ENCODE measurements at regions not wholly inside any gene's neighbourhood (a gene's known extent, or its start where the extent isn't known, plus 50 kb on each side); places are given as distances from the start of the nearest gene placed in this dataset.
A peak's percentile ranks its signal among the peaks of the same experiment; 100 is the strongest.

DNA sequence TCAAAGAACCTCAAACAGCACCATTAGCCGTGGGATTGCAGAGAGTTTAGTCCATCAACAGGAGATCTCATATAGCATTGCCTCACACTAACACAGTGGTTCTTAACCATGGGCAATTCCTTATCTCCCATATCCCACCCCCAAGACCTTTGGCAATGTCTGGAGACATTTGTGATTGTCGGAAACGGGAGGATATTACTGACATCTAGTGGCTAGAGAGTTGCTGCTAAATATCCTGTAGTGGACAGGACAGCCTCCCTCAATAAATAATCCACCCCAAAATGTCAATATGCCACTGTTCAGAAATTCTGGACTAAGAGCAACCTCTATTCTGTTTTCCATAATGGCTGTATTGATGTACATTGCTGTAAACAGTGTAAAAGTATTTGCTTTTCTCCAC, 210.1 kb upstream of the CCN2 start:
- H3K4me3 ChIP-seq, result no peak overlapping the region
- H3K4me1 ChIP-seq, result no peaks in the 10 kb centered on the region
- no peaks in the 10 kb centered on the region for H3K9me3 ChIP-seq
- H3K27ac ChIP-seq, result no peak overlapping the region
- intact Hi-C loops (cut with DNase I), result no loop called here
- no peak for TF ChIP-seq POLR2AphosphoS5 (IDR thresholded peaks at IDR 0.05; ENCODE audit: insufficient read depth in 1 of 2, low read depth in 1 of 2)
- TF ChIP-seq, protein P1, sequence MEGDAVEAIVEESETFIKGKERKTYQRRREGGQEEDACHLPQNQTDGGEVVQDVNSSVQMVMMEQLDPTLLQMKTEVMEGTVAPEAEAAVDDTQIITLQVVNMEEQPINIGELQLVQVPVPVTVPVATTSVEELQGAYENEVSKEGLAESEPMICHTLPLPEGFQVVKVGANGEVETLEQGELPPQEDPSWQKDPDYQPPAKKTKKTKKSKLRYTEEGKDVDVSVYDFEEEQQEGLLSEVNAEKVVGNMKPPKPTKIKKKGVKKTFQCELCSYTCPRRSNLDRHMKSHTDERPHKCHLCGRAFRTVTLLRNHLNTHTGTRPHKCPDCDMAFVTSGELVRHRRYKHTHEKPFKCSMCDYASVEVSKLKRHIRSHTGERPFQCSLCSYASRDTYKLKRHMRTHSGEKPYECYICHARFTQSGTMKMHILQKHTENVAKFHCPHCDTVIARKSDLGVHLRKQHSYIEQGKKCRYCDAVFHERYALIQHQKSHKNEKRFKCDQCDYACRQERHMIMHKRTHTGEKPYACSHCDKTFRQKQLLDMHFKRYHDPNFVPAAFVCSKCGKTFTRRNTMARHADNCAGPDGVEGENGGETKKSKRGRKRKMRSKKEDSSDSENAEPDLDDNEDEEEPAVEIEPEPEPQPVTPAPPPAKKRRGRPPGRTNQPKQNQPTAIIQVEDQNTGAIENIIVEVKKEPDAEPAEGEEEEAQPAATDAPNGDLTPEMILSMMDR (IDR thresholded peaks at IDR 0.05), result peak in 2 of 3 experiments; percentile 10 to 33
- no peak for DNase-seq (ENCODE audit: extremely low spot score in 2 of 2)
- H3K27me3 ChIP-seq, result no peaks in the 10 kb centered on the region
- no peaks in the 10 kb centered on the region for H3K36me3 ChIP-seq

DNA sequence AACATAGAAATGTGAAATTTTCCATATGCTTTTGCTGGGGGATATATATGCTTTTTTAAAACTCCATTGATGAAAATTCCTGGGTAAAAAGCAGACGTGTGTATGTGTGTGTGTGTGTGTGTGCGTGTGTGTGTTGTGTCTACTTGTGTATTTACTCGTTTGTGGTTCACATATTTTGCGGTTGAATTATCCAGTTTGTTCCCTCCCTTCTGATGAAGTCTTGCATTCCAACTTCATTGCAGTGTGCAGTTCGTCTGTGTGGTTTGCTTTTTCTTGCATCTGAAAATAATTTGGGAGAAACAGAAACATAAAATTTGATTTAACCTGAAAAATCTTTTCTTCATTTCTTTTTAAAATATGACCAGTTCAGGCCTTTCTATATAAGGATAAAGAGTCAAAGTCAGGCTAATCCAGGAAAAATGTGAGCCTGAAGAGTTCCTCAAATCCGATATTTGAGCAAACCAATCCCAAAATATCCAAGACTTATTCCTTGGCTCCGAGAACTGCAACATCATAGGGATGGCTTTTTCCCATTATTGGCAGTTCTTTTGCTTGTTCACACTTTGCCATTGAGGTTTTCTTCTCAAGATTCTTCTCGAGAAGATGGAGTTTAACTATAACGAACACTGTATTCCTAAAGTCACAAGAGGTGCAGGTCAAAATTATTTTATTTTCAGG, 202.2 kb upstream of the CCN2 start:
- no peak for DNase-seq (ENCODE audit: extremely low spot score in 2 of 2)
- no peak overlapping the region for H3K4me3 ChIP-seq
- no peaks in the 10 kb centered on the region for H3K27me3 ChIP-seq
- H3K9me3 ChIP-seq, result no peaks in the 10 kb centered on the region
- no peak for TF ChIP-seq POLR2A (IDR thresholded peaks at IDR 0.05)
- TF ChIP-seq, protein P1 (IDR thresholded peaks at IDR 0.05), result no peak
- no peak for TF ChIP-seq POLR2AphosphoS5 (IDR thresholded peaks at IDR 0.05; ENCODE audit: insufficient read depth in 1 of 2, low read depth in 1 of 2)
- no peaks in the 10 kb centered on the region for H3K4me1 ChIP-seq
- H3K36me3 ChIP-seq, result no peaks in the 10 kb centered on the region
- intact Hi-C loops (cut with DNase I), result no loop called here
- H3K27ac ChIP-seq, result peak overlapping the region; percentile 50

DNA sequence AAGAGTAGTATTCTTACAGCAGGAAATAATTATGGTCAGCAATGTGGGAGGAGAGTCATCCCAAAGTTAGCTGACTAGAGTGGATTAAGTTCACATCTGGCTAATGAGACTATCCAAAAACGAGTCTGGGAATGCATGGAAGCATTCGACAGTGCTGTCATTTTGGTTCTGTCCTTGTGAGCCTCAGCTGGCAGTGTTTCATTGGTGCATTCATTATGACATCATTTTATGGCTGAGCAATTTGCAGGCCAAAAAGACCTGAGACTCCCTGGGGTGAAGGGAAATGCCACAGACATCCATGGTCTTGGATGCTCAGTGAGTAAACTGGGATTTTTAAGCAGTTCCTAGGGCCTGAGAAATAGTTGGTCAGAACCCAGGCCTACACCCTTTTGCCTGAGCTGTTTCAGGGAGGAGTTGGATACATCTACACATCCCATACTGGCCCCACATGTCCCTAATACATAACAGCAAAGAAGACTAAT, 196.4 kb upstream of the CCN2 start:
- Histone ChIP-seq H3K27me3 (no peaks in the 10 kb centered on the region), H3K9me3 (no peaks in the 10 kb centered on the region), H3K4me3 (no peak overlapping the region), H3K36me3 (no peaks in the 10 kb centered on the region), H3K27ac (no peak overlapping the region), H3K4me1 (no peaks in the 10 kb centered on the region)
- no peak for DNase-seq (ENCODE audit: extremely low spot score in 2 of 2)
- no peak for TF ChIP-seq POLR2A (IDR thresholded peaks at IDR 0.05)
- TF ChIP-seq, protein P1 (IDR thresholded peaks at IDR 0.05), result no peak
- TF ChIP-seq POLR2AphosphoS5 (IDR thresholded peaks at IDR 0.05; ENCODE audit: insufficient read depth in 1 of 2, low read depth in 1 of 2), result no peak
- intact Hi-C loops (cut with DNase I), result no loop called here

DNA sequence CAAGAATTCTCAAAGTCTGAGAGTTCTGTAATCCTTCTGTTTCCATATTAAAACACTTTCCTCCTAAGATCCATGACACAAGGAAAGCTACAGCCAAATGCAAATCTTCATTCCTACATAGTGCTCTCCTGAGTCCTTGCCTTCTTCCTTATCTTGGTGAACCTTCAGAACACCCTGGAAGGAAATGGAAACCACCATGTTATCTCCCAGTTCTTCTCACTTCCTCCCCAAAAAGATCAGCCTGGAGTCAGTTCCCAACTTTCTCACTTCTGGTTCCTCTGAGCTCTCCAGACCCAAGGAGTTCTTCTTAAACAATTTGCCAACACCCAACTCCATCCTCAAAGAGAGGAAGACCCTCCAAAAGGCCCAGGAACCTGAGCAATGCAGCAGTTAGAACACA, 193.3 kb upstream of the CCN2 start:
- H3K36me3 ChIP-seq, result no peaks in the 10 kb centered on the region
- TF ChIP-seq POLR2A (IDR thresholded peaks at IDR 0.05), result no peak
- TF ChIP-seq, protein P1 (IDR thresholded peaks at IDR 0.05), result no peak
- TF ChIP-seq POLR2AphosphoS5 (IDR thresholded peaks at IDR 0.05; ENCODE audit: insufficient read depth in 1 of 2, low read depth in 1 of 2), result no peak
- no peak overlapping the region for H3K27ac ChIP-seq
- no peaks in the 10 kb centered on the region for H3K27me3 ChIP-seq
- no peak overlapping the region for H3K4me3 ChIP-seq
- intact Hi-C loops (cut with DNase I), result no loop called here
- no peaks in the 10 kb centered on the region for H3K4me1 ChIP-seq
- DNase-seq (ENCODE audit: extremely low spot score in 2 of 2), result no peak
- no peaks in the 10 kb centered on the region for H3K9me3 ChIP-seq

DNA sequence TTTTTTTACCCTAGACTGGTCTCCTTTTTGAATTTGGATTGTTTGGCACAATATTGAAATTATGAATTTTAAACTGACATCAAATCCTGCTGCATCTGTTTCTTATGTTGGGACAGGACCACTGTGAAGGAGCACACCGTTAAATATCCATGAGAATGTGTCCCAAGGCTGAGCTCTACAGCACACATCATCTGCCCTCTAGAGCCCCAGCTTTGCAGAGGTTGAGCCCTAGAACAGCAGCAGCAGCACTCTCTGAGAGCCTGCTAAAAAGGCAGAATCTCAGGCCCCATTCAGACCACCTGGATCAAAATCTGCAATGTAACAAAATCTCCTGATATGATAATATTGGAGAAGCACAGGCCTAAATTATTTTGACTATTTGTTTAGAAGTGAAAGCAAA, 192.1 kb upstream of the CCN2 start:
- no peaks in the 10 kb centered on the region for H3K27me3 ChIP-seq
- no peaks in the 10 kb centered on the region for H3K36me3 ChIP-seq
- intact Hi-C loops (cut with DNase I), result no loop called here
- no peaks in the 10 kb centered on the region for H3K9me3 ChIP-seq
- H3K4me1 ChIP-seq, result no peaks in the 10 kb centered on the region
- no peak overlapping the region for H3K4me3 ChIP-seq
- no peak for TF ChIP-seq POLR2A (IDR thresholded peaks at IDR 0.05)
- TF ChIP-seq, protein P1 (IDR thresholded peaks at IDR 0.05), result no peak
- no peak for TF ChIP-seq POLR2AphosphoS5 (IDR thresholded peaks at IDR 0.05; ENCODE audit: insufficient read depth in 1 of 2, low read depth in 1 of 2)
- no peak overlapping the region for H3K27ac ChIP-seq
- no peak for DNase-seq (ENCODE audit: extremely low spot score in 2 of 2)

Data from vagina (tissue), 2 donors.